Neural cell (in vitro differentiated cells): ENCODE measurements at regions not wholly inside any gene's neighbourhood (a gene's known extent, or its start where the extent isn't known, plus 50 kb on each side); places are given as distances from the start of the nearest gene placed in this dataset.

Experiments
- EP300 ChIP-seq: fragments of 450-650 bp; conservative IDR thresholded peaks from 2 replicates; pipeline ENCODE4 v1.6.1; 2014; ENCODE audit warnings: antibody characterized with exemption, mild to moderate bottlenecking, moderate library complexity; ENCODE audit not compliant: poor library complexity, severe bottlenecking
- EZH2 ChIP-seq: fragments of 200-600, 300-800 bp; shearing (Covaris generic), sonication (generic); IDR thresholded peaks from 2 replicates; pipeline ENCODE4 v1.6.1; 2014; ENCODE audit warnings: antibody characterized with exemption, low read length, borderline replicate concordance, mild to moderate bottlenecking; ENCODE audit not compliant: insufficient read depth, poor library complexity, severe bottlenecking
- MXI1 ChIP-seq: fragments of 450-650 bp; conservative IDR thresholded peaks from 2 replicates; pipeline ENCODE4 v1.6.1; 2014; ENCODE audit warnings: antibody characterized with exemption, mild to moderate bottlenecking; ENCODE audit not compliant: poor library complexity, severe bottlenecking
- POLR2AphosphoS5 ChIP-seq: IDR thresholded peaks from 2 replicates; pipeline ENCODE4 v1.6.1; 2012
- RAD21 ChIP-seq: fragments of 450-650 bp; conservative IDR thresholded peaks from 2 replicates; pipeline ENCODE4 v1.6.1; 2014; ENCODE audit warnings: antibody characterized with exemption, mild to moderate bottlenecking, moderate library complexity
- SMC3 ChIP-seq: fragments of 450-650 bp; conservative IDR thresholded peaks from 2 replicates; pipeline ENCODE4 v1.6.1; 2014; ENCODE audit warnings: antibody characterized with exemption, mild to moderate bottlenecking, moderate library complexity; ENCODE audit not compliant: poor library complexity
- TAF1 ChIP-seq: IDR thresholded peaks from 2 replicates; pipeline ENCODE4 v1.6.1; 2012; ENCODE audit warnings: low read depth
- TF ChIP-seq, protein P1 (sequence below): fragments of 450-650 bp; IDR thresholded peaks from 2 replicates; pipeline ENCODE4 v1.5.1; 2014; ENCODE audit warnings: antibody characterized with exemption, mild to moderate bottlenecking, moderate library complexity; ENCODE audit not compliant: poor library complexity, severe bottlenecking

DNA sequence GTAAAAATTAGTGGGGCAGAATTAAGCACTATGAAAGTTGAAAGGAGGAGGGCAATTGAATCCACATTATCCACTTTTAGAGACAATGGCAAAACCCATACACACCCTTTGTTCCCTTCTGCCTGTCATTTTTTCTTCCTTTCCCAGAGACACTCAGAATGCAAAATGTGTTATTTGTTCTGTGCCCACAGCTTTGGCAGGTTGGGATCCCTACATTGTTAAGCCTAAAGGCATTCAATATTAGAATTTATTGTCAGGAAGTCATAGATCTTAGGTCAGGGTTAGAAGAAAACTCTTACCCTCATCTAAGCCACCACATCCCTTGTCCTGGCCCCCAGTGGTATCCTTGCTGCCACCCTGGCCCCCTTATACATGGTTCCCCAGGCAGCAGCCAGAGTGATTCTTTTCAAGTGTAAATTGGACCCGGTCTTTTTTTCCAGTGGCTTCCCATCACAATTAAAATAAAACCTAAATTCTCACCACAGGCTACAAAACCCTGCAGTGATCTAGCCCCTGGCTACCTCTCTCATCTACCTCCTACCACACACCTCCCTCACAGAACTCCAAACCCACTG, 470.1 kb upstream of the ATP11B start:
- TF ChIP-seq, protein P1, sequence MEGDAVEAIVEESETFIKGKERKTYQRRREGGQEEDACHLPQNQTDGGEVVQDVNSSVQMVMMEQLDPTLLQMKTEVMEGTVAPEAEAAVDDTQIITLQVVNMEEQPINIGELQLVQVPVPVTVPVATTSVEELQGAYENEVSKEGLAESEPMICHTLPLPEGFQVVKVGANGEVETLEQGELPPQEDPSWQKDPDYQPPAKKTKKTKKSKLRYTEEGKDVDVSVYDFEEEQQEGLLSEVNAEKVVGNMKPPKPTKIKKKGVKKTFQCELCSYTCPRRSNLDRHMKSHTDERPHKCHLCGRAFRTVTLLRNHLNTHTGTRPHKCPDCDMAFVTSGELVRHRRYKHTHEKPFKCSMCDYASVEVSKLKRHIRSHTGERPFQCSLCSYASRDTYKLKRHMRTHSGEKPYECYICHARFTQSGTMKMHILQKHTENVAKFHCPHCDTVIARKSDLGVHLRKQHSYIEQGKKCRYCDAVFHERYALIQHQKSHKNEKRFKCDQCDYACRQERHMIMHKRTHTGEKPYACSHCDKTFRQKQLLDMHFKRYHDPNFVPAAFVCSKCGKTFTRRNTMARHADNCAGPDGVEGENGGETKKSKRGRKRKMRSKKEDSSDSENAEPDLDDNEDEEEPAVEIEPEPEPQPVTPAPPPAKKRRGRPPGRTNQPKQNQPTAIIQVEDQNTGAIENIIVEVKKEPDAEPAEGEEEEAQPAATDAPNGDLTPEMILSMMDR: no peak
- TF ChIP-seq TAF1: no peak
- TF ChIP-seq SMC3: no peak
- TF ChIP-seq POLR2AphosphoS5: no peak
- no peak for TF ChIP-seq EP300
- no peak for TF ChIP-seq RAD21
- no peak for TF ChIP-seq EZH2
- TF ChIP-seq MXI1: no peak
